ENCODE measurements at regions not wholly inside any gene's neighbourhood (a gene's known extent, or its start where the extent isn't known, plus 50 kb on each side); places are given as distances from the start of the nearest gene placed in this dataset.

GRCh38 chr5:44178414-44178813 is 210.8 kb downstream of the FGF10 start:
- no peaks in the 10 kb centered on the region for H3K4me1 ChIP-seq (ENCODE audit: control insufficient read depth in 1 of 2, insufficient read depth in 2 of 2, low read length in 2 of 2)
- no peaks in the 10 kb centered on the region for H4K20me1 ChIP-seq (ENCODE audit: insufficient read depth)
- ATAC-seq (no peak), DNase-seq (ENCODE audit: low read depth, low spot score) (no peak)
- no peaks in the 10 kb centered on the region for H3K9me3 ChIP-seq (ENCODE audit: control insufficient read depth in 1 of 2, insufficient read depth in 1 of 2, low read depth in 1 of 2, low read length in 2 of 2)
- H3K79me2 ChIP-seq (ENCODE audit: insufficient read depth, low read length), result no peaks in the 10 kb centered on the region
- no peak overlapping the region for H2AFZ ChIP-seq (ENCODE audit: low read depth, low read length, poor library complexity, severe bottlenecking)
- no peaks in the 10 kb centered on the region for H3K36me3 ChIP-seq (ENCODE audit: control insufficient read depth in 1 of 2, insufficient read depth in 2 of 2, low read length in 2 of 2)
- TF ChIP-seq SP1 (IDR thresholded peaks at IDR 0.05; ENCODE audit: low read depth) (no peak), ZFX (IDR thresholded peaks at IDR 0.05) (no peak), SIN3A (IDR thresholded peaks at IDR 0.05; ENCODE audit: low read depth) (no peak), CTCF (IDR thresholded peaks at IDR 0.05 in 2 of 3, conservative IDR thresholded peaks at IDR 0.05 in 1 of 3; ENCODE audit: borderline replicate concordance in 1 of 3, insufficient read depth in 1 of 3, low read depth in 2 of 3, low read length in 2 of 3) (no peak), CEBPB (IDR thresholded peaks at IDR 0.05; ENCODE audit: low read depth) (no peak), EGR1 (IDR thresholded peaks at IDR 0.05; ENCODE audit: low read depth) (no peak), EZH2phosphoT487 (IDR thresholded peaks at IDR 0.05; ENCODE audit: borderline replicate concordance) (no peak), MAX (IDR thresholded peaks at IDR 0.05) (no peak), ATF3 (IDR thresholded peaks at IDR 0.05) (no peak)
- intact Hi-C loops (cut with micrococcal nuclease), result no loop called here
- no peak overlapping the region for H3K4me2 ChIP-seq (ENCODE audit: low read length)
- RAD21 ChIA-PET (ENCODE audit: low non-redundant PET in 1 of 2, low total read pairs in 2 of 2, uncharacterized antibody in 2 of 2, unreplicated experiment in 2 of 2), result no interaction called here
- H3K27ac ChIP-seq (ENCODE audit: low read depth, low read length), result no peak overlapping the region
- POLR2A ChIA-PET, result no interaction called here
- H3K27me3 ChIP-seq (ENCODE audit: insufficient read depth, low read length), result no peaks in the 10 kb centered on the region
- no peak overlapping the region for H3K4me3 ChIP-seq (replicated peaks in 1 of 2; ENCODE audit: low read depth in 1 of 2, low read length in 2 of 2)
- no peak overlapping the region for H3K9ac ChIP-seq (ENCODE audit: low read length)
- no TSS peak for BruUV-seq (replicated peaks)
- no peaks in the 10 kb centered on the region for H3K9me2 ChIP-seq (ENCODE audit: insufficient read depth)
- CTCF ChIA-PET, result no interaction called here

- no peak overlapping the region for H3K4me3 ChIP-seq (replicated peaks in 1 of 2; ENCODE audit: low read depth in 1 of 2, low read length in 2 of 2)
- H3K9ac ChIP-seq (ENCODE audit: low read length), result no peak overlapping the region
- intact Hi-C loops (cut with micrococcal nuclease), result no loop called here
- CTCF ChIA-PET, result no interaction called here
- RAD21 ChIA-PET (ENCODE audit: low non-redundant PET in 1 of 2, low total read pairs in 2 of 2, uncharacterized antibody in 2 of 2, unreplicated experiment in 2 of 2), result no interaction called here
- no peak overlapping the region for H3K27ac ChIP-seq (ENCODE audit: low read depth, low read length)
- no peak overlapping the region for H2AFZ ChIP-seq (ENCODE audit: low read depth, low read length, poor library complexity, severe bottlenecking)
- POLR2A ChIA-PET, result no interaction called here
- no peaks in the 10 kb centered on the region for H3K36me3 ChIP-seq (ENCODE audit: control insufficient read depth in 1 of 2, insufficient read depth in 2 of 2, low read length in 2 of 2)
- no TSS peak for BruUV-seq (replicated peaks)
- H3K4me2 ChIP-seq (ENCODE audit: low read length), result no peak overlapping the region
- no peak for ATAC-seq
- no peaks in the 10 kb centered on the region for H3K27me3 ChIP-seq (ENCODE audit: insufficient read depth, low read length)
- no peaks in the 10 kb centered on the region for H3K79me2 ChIP-seq (ENCODE audit: insufficient read depth, low read length)
- TF ChIP-seq EZH2phosphoT487 (IDR thresholded peaks at IDR 0.05; ENCODE audit: borderline replicate concordance) (no peak), ZNF274 (IDR thresholded peaks at IDR 0.05; ENCODE audit: low read depth, low read length) (no peak), ELF1 (IDR thresholded peaks at IDR 0.05; ENCODE audit: borderline replicate concordance, low read depth) (no peak), EZH2 (IDR thresholded peaks at IDR 0.05) (no peak), TCF7L2 (IDR thresholded peaks at IDR 0.05; ENCODE audit: borderline replicate concordance, extremely low read depth, insufficient read depth, insufficient read length) (no peak), POLR2A (IDR thresholded peaks at IDR 0.05; ENCODE audit: borderline replicate concordance, extremely low read depth, insufficient read depth, insufficient read length) (no peak)
- H4K20me1 ChIP-seq (ENCODE audit: insufficient read depth), result no peaks in the 10 kb centered on the region
- DNase-seq (ENCODE audit: low read depth, low spot score), result no peak
- H3K9me2 ChIP-seq (ENCODE audit: insufficient read depth), result no peaks in the 10 kb centered on the region
- H3K4me1 ChIP-seq (ENCODE audit: control insufficient read depth in 1 of 2, insufficient read depth in 2 of 2, low read length in 2 of 2), result no peaks in the 10 kb centered on the region
- no peaks in the 10 kb centered on the region; a peak in 1 of 4 replicates for H3K9me3 ChIP-seq (ENCODE audit: control insufficient read depth in 1 of 2, insufficient read depth in 1 of 2, low read depth in 1 of 2, low read length in 2 of 2)
These were observed 221.7 kb downstream of the FGF10 start for GRCh38 chr5:44167540-44167939.
